ENCODE measurements at regions not wholly inside any gene's neighbourhood (a gene's known extent, or its start where the extent isn't known, plus 50 kb on each side); places are given as distances from the start of the nearest gene placed in this dataset.

- no peak for DNase-seq (ENCODE audit: low read depth)
These were observed 272.9 kb upstream of the KCNMB2 start for GRCh38 chr3:178263236-178263916.

- DNase-seq (ENCODE audit: low read depth) = no peak
These were observed 268.9 kb upstream of the KCNMB2 start for GRCh38 chr3:178267158-178267844.

- DNase-seq (ENCODE audit: low read depth) = no peak
These were observed 265.4 kb upstream of the KCNMB2 start for GRCh38 chr3:178270838-178271237.

GRCh38 chr3:178271740-178272387, 264.4 kb upstream of the KCNMB2 start:
- no peak for DNase-seq (ENCODE audit: low read depth)

- DNase-seq (ENCODE audit: low read depth) = no peak
These were observed 263.4 kb upstream of the KCNMB2 start for GRCh38 chr3:178272841-178273240.

GRCh38 chr3:178274711-178275110, 261.5 kb upstream of the KCNMB2 start:
- DNase-seq (ENCODE audit: low read depth) = no peak

GRCh38 chr3:178275311-178275710, 260.9 kb upstream of the KCNMB2 start:
- DNase-seq (ENCODE audit: low read depth) = no peak

GRCh38 chr3:178275793-178276192, 260.4 kb upstream of the KCNMB2 start:
- no peak for DNase-seq (ENCODE audit: low read depth)

- no peak for DNase-seq (ENCODE audit: low read depth)
These were observed 258.6 kb upstream of the KCNMB2 start for GRCh38 chr3:178277605-178278004.

GRCh38 chr3:178283561-178283960, 252.7 kb upstream of the KCNMB2 start:
- no peak for DNase-seq (ENCODE audit: low read depth)

GRCh38 chr3:178284181-178284580, 252.1 kb upstream of the KCNMB2 start:
- DNase-seq (ENCODE audit: low read depth) = no peak

- no peak for DNase-seq (ENCODE audit: low read depth)
These were observed 248.2 kb upstream of the KCNMB2 start for GRCh38 chr3:178288074-178288473.

- DNase-seq (ENCODE audit: low read depth) = no peak
These were observed 246.6 kb upstream of the KCNMB2 start for GRCh38 chr3:178289544-178290160.

- DNase-seq (ENCODE audit: low read depth) = no peak
These were observed 244.5 kb upstream of the KCNMB2 start for GRCh38 chr3:178291574-178292370.

- no peak for DNase-seq (ENCODE audit: low read depth)
These were observed 240.8 kb upstream of the KCNMB2 start for GRCh38 chr3:178295292-178295912.

- no peak for DNase-seq (ENCODE audit: low read depth)
These were observed 239.0 kb upstream of the KCNMB2 start for GRCh38 chr3:178297199-178297598.

GRCh38 chr3:178297740-178298139, 238.5 kb upstream of the KCNMB2 start:
- DNase-seq (ENCODE audit: low read depth) = no peak

- DNase-seq (ENCODE audit: low read depth) = peak; percentile 18
These were observed 235.7 kb upstream of the KCNMB2 start for GRCh38 chr3:178300441-178300959.

- DNase-seq (ENCODE audit: low read depth) = no peak
These were observed 233.0 kb upstream of the KCNMB2 start for GRCh38 chr3:178302966-178303930.
